GM12878 (cell line): ENCODE measurements at regions not wholly inside any gene's neighbourhood (a gene's known extent, or its start where the extent isn't known, plus 50 kb on each side); places are given as distances from the start of the nearest gene placed in this dataset.

Experiments used
- ATAC-seq: fragments of 200-7000 bp; cut with Tn5 transposase; 3 replicates; pipeline ENCODE4 v1.9.1; 2020; ENCODE audit warnings: mild to moderate bottlenecking, moderate library complexity
- BruUV-seq: library from RNA; stranded (reverse); fragments of 400-500 nt; replicated peaks from 2 replicates; lab custom pipeline; 2021; lab: Mats Ljungman, UMichigan
- CTCF ChIA-PET: fragments of 300-600 bp; sonication (Branson Sonifier 250); formaldehyde crosslinking; extraction: SDS; loops from one replicate; lab custom pipeline; 2021; ENCODE audit warnings: inconsistent platforms; lab: Yijun Ruan, JAX
- POLR2A ChIA-PET: fragments of 350-600 bp; formaldehyde crosslinking; extraction: SDS; loops from one replicate; lab custom pipeline; 2021; ENCODE audit warnings: inconsistent platforms; lab: Charles Lee
- RAD21 ChIA-PET: fragments of 300-600 bp; sonication (Branson Sonifier 250); formaldehyde crosslinking; loops from one replicate; lab custom pipeline; 2023; ENCODE audit warnings: antibody characterized with exemption; ENCODE audit not compliant: unreplicated experiment; lab: Charles Lee
- SMC1A ChIA-PET: fragments of 300-600 bp; sonication (Branson Sonifier 250); formaldehyde crosslinking; loops from one replicate; lab custom pipeline; 2023; ENCODE audit not compliant: unreplicated experiment, uncharacterized antibody; lab: Charles Lee
- DNase-seq: peaks from one replicate; pipeline ENCODE4 v3.0.0-alpha.2; 2011; ENCODE audit warnings: low read depth, low spot score
- FAIRE-seq: peaks from 3 replicates; lab custom pipeline; 2011; peaks lifted over from hg19 to GRCh38; lab: Jason Lieb, UNC
- H2AFZ ChIP-seq: 2 replicates; pipeline ENCODE4 v1.6.0; 2011; ENCODE audit warnings: low read depth, low read length, control low read depth; ENCODE audit not compliant: control insufficient read depth
- H3K27ac ChIP-seq: 2 replicates; pipeline ENCODE4 v1.5.1; 2011; ENCODE audit warnings: control low read depth; ENCODE audit not compliant: control insufficient read depth, insufficient read depth
- H3K27me3 ChIP-seq, 2 experiments: replicated peaks in 1 of 2; 2 replicates each; pipeline versions ENCODE4 v1.6.0 to v1.6.1; 2011; ENCODE audit warnings: low read length in 1 of 2; ENCODE audit not compliant: control insufficient read depth in 2 of 2, insufficient read depth in 2 of 2
- H3K36me3 ChIP-seq, 2 experiments: 2 replicates each; pipeline ENCODE4 v1.5.1; 2011; ENCODE audit warnings: low read length in 1 of 2; ENCODE audit not compliant: control insufficient read depth in 2 of 2, insufficient read depth in 2 of 2
- H3K4me1 ChIP-seq: 2 replicates; pipeline ENCODE4 v1.6.1; 2011; ENCODE audit warnings: mild to moderate bottlenecking, low read length, moderate library complexity, mixed read lengths; ENCODE audit not compliant: control insufficient read depth, insufficient read depth
- H3K4me2 ChIP-seq: 2 replicates; pipeline ENCODE4 v1.6.0; 2011; ENCODE audit warnings: control low read depth; ENCODE audit not compliant: control insufficient read depth, insufficient read depth
- H3K4me3 ChIP-seq: fragments of 200-600 bp; sonication (generic); 2 replicates; pipeline ENCODE4 v1.5.1; 2016
- H3K79me2 ChIP-seq: 2 replicates; pipeline ENCODE4 v1.6.0; 2011; ENCODE audit warnings: low read length; ENCODE audit not compliant: control insufficient read depth, insufficient read depth
- H3K9ac ChIP-seq: 2 replicates; pipeline ENCODE4 v1.8.0; 2011; ENCODE audit warnings: low read length, control low read depth, mixed read lengths; ENCODE audit not compliant: control insufficient read depth, insufficient read depth
- H3K9me3 ChIP-seq: replicated peaks from 3 replicates; pipeline ENCODE4 v1.5.1; 2011; ENCODE audit warnings: mild to moderate bottlenecking, low read length; ENCODE audit not compliant: control insufficient read depth, insufficient read depth
- H4K20me1 ChIP-seq: 2 replicates; pipeline ENCODE4 v1.6.0; 2011; ENCODE audit not compliant: control insufficient read depth, insufficient read depth
- CHD2 ChIP-seq: IDR thresholded peaks from 2 replicates; pipeline ENCODE4 v1.6.1; 2011; ENCODE audit warnings: low read depth, low read length, improper control_type of control experiment, borderline replicate concordance
- EGR1 ChIP-seq, 2 experiments: IDR thresholded peaks; 1 replicate in 1 of 2; 2 replicates in 1 of 2; pipeline ENCODE4 v1.6.1; 2011 to 2012; ENCODE audit warnings: low read depth in 2 of 2, low read length in 2 of 2, borderline replicate concordance in 1 of 2, mild to moderate bottlenecking in 1 of 2, moderate library complexity in 1 of 2
- FOXK2 ChIP-seq: fragments of 450-650 bp; IDR thresholded peaks from 2 replicates; pipeline ENCODE4 v1.6.1; 2017; ENCODE audit warnings: mild to moderate bottlenecking, moderate library complexity
- HDAC6 ChIP-seq: fragments of 200-600 bp; sonication (generic); IDR thresholded peaks from one replicate; pipeline ENCODE4 v1.8.0; 2017; ENCODE audit warnings: antibody characterized with exemption; ENCODE audit not compliant: unreplicated experiment
- JUNB ChIP-seq: IDR thresholded peaks from 2 replicates; pipeline ENCODE4 v1.6.1; 2016; ENCODE audit warnings: antibody characterized with exemption, mild to moderate bottlenecking
- NR2F1 ChIP-seq: fragments of 450-650 bp; conservative IDR thresholded peaks from 2 replicates; pipeline ENCODE4 v1.6.1; 2017; ENCODE audit warnings: mild to moderate bottlenecking
- SMAD1 ChIP-seq: fragments of 450-650 bp; IDR thresholded peaks from 2 replicates; pipeline ENCODE4 v1.6.1; 2018; ENCODE audit warnings: mild to moderate bottlenecking, low read depth; ENCODE audit not compliant: partially characterized antibody
- YY1 ChIP-seq: IDR thresholded peaks from 2 replicates; pipeline ENCODE4 v1.6.1; 2011; ENCODE audit warnings: low read depth, mild to moderate bottlenecking, low read length
- WGBS: methylation state at CpG from one replicate; pipeline ENCODE4 v1.1.6; 2016; ENCODE audit warnings: low lambda C conversion rate; ENCODE audit not compliant: insufficient replicate concordance, insufficient coverage; ENCODE audit errors: missing lambda C conversion rate; 5-methylcytosine and 5-hydroxymethylcytosine counted together
- in situ Hi-C: fragments of 300-500 bp; cut with MboI; formaldehyde crosslinking; loops from 9 replicates; pipeline ENCODE4 v1.14.3; 2018; ENCODE audit warnings: mixed read lengths
- intact Hi-C: fragments of 100-400 bp; cut with micrococcal nuclease; formaldehyde crosslinking; loops from one replicate; pipeline ENCODE4 v1.14.2; 2022; ENCODE audit not compliant: unreplicated experiment
- TF ChIP-seq, protein P1 (sequence below): fragments of 150-350 bp; IDR thresholded peaks from 2 replicates; pipeline ENCODE4 v1.6.1; 2016; ENCODE audit warnings: low read depth, low read length
- TF ChIP-seq, protein P2 (sequence below): fragments of 450-650 bp; formaldehyde crosslinking; IDR thresholded peaks from 2 replicates; pipeline ENCODE4 v1.4.0; 2020; ENCODE audit warnings: mild to moderate bottlenecking, moderate library complexity

DNA sequence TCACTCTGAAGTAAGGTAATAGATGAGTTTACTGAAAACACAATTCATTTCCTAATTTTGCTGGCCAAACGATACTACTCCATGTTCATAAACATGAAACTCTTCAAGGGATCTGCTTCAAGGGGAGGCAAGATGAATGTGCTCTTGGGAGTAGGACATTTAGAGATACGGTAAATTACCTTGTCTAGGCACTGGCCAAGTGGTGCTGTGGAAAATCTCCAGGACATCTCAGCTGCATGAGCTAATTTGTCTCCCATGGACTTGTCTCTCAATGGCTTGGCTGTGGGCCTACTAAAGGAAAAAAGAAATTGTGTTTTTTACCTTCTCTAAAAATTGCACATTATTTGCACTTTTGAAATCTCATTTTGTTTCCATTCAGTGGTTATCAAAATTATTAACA, 780.6 kb downstream of the LTN1 start (continued):
- TF ChIP-seq JUNB (no peak), SMAD1 (no peak), FOXK2 (no peak), HDAC6 (no peak), EGR1 (IDR thresholded peaks at IDR 0.05; ENCODE audit: borderline replicate concordance in 1 of 2, low read depth in 2 of 2, low read length in 2 of 2) (no peak)
- TF ChIP-seq, protein P1, sequence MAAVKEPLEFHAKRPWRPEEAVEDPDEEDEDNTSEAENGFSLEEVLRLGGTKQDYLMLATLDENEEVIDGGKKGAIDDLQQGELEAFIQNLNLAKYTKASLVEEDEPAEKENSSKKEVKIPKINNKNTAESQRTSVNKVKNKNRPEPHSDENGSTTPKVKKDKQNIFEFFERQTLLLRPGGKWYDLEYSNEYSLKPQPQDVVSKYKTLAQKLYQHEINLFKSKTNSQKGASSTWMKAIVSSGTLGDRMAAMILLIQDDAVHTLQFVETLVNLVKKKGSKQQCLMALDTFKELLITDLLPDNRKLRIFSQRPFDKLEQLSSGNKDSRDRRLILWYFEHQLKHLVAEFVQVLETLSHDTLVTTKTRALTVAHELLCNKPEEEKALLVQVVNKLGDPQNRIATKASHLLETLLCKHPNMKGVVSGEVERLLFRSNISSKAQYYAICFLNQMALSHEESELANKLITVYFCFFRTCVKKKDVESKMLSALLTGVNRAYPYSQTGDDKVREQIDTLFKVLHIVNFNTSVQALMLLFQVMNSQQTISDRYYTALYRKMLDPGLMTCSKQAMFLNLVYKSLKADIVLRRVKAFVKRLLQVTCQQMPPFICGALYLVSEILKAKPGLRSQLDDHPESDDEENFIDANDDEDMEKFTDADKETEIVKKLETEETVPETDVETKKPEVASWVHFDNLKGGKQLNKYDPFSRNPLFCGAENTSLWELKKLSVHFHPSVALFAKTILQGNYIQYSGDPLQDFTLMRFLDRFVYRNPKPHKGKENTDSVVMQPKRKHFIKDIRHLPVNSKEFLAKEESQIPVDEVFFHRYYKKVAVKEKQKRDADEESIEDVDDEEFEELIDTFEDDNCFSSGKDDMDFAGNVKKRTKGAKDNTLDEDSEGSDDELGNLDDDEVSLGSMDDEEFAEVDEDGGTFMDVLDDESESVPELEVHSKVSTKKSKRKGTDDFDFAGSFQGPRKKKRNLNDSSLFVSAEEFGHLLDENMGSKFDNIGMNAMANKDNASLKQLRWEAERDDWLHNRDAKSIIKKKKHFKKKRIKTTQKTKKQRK = no peak

DNA sequence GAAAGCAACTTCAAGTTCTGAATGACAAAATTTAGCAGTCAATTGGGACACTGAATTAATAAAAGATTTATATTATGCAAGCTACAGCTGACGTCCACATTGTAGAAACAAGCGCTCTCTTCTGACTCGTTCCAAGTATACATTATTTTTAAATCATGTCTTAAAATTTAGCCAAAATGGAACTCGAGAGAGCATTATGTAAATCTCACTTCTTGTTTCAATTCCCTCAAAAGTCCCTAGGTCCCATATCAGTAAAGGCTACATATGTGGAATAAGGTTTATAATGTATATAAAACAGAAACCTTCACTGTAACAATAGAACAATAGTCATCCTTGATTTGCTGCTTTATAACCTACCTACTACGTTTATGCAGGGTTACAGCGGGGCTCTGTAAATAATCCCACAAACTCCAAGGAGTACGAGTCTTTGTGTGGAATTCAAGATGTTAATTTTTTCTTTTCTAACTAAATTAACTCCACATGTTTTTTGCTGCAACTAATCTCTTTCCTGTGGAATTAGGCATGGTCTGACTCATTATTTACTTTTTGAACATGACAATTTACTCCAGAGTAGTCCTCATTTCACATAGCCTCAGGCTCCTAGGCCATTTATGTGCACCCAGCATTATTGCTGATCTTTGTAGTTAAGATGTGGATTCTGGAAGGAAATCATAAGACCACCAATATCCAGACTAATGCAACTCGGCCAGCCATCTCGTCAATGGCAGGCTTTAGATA, 785.1 kb downstream of the LTN1 start:
- FAIRE-seq (no peak), ATAC-seq (no peak), DNase-seq (no peak)
- H3K9me3 ChIP-seq = no peaks in the 10 kb centered on the region
- intact Hi-C loops (no loop called here), in situ Hi-C loops (no loop called here)
- H3K36me3 ChIP-seq = no peaks in the 10 kb centered on the region
- no peaks in the 10 kb centered on the region for H4K20me1 ChIP-seq
- ChIA-PET POLR2A (no interaction called here), CTCF (no interaction called here), SMC1A (no interaction called here), RAD21 (no interaction called here)
- H2AFZ ChIP-seq = no peak overlapping the region
- WGBS = 13% methylated on average over 9 of the region's 9 CpGs
- H3K79me2 ChIP-seq = no peaks in the 10 kb centered on the region
- no peak overlapping the region for H3K4me3 ChIP-seq
- no peak overlapping the region for H3K27ac ChIP-seq
- TF ChIP-seq CHD2 (no peak), NR2F1 (no peak), YY1 (no peak)
- TF ChIP-seq, protein P2, sequence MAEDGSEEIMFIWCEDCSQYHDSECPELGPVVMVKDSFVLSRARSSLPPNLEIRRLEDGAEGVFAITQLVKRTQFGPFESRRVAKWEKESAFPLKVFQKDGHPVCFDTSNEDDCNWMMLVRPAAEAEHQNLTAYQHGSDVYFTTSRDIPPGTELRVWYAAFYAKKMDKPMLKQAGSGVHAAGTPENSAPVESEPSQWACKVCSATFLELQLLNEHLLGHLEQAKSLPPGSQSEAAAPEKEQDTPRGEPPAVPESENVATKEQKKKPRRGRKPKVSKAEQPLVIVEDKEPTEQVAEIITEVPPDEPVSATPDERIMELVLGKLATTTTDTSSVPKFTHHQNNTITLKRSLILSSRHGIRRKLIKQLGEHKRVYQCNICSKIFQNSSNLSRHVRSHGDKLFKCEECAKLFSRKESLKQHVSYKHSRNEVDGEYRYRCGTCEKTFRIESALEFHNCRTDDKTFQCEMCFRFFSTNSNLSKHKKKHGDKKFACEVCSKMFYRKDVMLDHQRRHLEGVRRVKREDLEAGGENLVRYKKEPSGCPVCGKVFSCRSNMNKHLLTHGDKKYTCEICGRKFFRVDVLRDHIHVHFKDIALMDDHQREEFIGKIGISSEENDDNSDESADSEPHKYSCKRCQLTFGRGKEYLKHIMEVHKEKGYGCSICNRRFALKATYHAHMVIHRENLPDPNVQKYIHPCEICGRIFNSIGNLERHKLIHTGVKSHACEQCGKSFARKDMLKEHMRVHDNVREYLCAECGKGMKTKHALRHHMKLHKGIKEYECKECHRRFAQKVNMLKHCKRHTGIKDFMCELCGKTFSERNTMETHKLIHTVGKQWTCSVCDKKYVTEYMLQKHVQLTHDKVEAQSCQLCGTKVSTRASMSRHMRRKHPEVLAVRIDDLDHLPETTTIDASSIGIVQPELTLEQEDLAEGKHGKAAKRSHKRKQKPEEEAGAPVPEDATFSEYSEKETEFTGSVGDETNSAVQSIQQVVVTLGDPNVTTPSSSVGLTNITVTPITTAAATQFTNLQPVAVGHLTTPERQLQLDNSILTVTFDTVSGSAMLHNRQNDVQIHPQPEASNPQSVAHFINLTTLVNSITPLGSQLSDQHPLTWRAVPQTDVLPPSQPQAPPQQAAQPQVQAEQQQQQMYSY (CRISPR knock-in tag) = no peak
- no peak overlapping the region for H3K4me2 ChIP-seq
- no peaks in the 10 kb centered on the region for H3K27me3 ChIP-seq
- H3K9ac ChIP-seq = no peak overlapping the region
- BruUV-seq = no TSS peak
- no peaks in the 10 kb centered on the region for H3K4me1 ChIP-seq
